ENCODE measurements at regions not wholly inside any gene's neighbourhood (a gene's known extent, or its start where the extent isn't known, plus 50 kb on each side); places are given as distances from the start of the nearest gene placed in this dataset.

GRCh38 chr3:126263539-126263938 is 83.2 kb upstream of the ALDH1L1 start:
- no peak for DNase-seq (ENCODE audit: extremely low read depth, low read depth)
- H3K4me3 ChIP-seq (replicated peaks; ENCODE audit: low read depth, low read length) = no peak overlapping the region
- no peak for TF ChIP-seq CTCF (IDR thresholded peaks at IDR 0.05; ENCODE audit: low read depth, low read length, missing control alignments)

- H3K4me3 ChIP-seq (replicated peaks; ENCODE audit: low read depth, low read length) = no peak overlapping the region
- TF ChIP-seq CTCF (IDR thresholded peaks at IDR 0.05; ENCODE audit: low read depth, low read length, missing control alignments) = no peak
These were observed 81.8 kb upstream of the ALDH1L1 start for GRCh38 chr3:126262227-126262626.

GRCh38 chr3:126261037-126261436 is 80.7 kb upstream of the ALDH1L1 start:
- TF ChIP-seq CTCF (IDR thresholded peaks at IDR 0.05; ENCODE audit: low read depth, low read length, missing control alignments) = no peak
- DNase-seq (ENCODE audit: extremely low read depth, low read depth) = no peak

More at GRCh38 chr3:126262227-126262626, 81.8 kb upstream of the ALDH1L1 start:
- DNase-seq (ENCODE audit: extremely low read depth, low read depth) = no peak

GRCh38 chr3:126259411-126260391 is 79.3 kb upstream of the ALDH1L1 start:
- TF ChIP-seq CTCF (IDR thresholded peaks at IDR 0.05; ENCODE audit: low read depth, low read length, missing control alignments) = peak; percentile 44
- H3K4me3 ChIP-seq (replicated peaks; ENCODE audit: low read depth, low read length) = no peak overlapping the region
- DNase-seq (ENCODE audit: extremely low read depth, low read depth) = no peak

More at GRCh38 chr3:126261037-126261436, 80.7 kb upstream of the ALDH1L1 start:
- H3K4me3 ChIP-seq (replicated peaks; ENCODE audit: low read depth, low read length) = no peak overlapping the region

GRCh38 chr3:126258670-126259069 is 78.3 kb upstream of the ALDH1L1 start:
- no peak overlapping the region for H3K4me3 ChIP-seq (replicated peaks; ENCODE audit: low read depth, low read length)
- no peak for TF ChIP-seq CTCF (IDR thresholded peaks at IDR 0.05; ENCODE audit: low read depth, low read length, missing control alignments)
- DNase-seq (ENCODE audit: extremely low read depth, low read depth) = peak; percentile 5

GRCh38 chr3:126257984-126258383 is 77.6 kb upstream of the ALDH1L1 start:
- TF ChIP-seq CTCF (IDR thresholded peaks at IDR 0.05; ENCODE audit: low read depth, low read length, missing control alignments) = no peak
- H3K4me3 ChIP-seq (replicated peaks; ENCODE audit: low read depth, low read length) = no peak overlapping the region
- no peak for DNase-seq (ENCODE audit: extremely low read depth, low read depth)

All from HFF-Myc (cell line).